SU-DHL-6 (cell line): ENCODE measurements at regions not wholly inside any gene's neighbourhood (a gene's known extent, or its start where the extent isn't known, plus 50 kb on each side); places are given as distances from the start of the nearest gene placed in this dataset.

Experiments
- H2AFZ ChIP-seq: fragments of 200-600 bp; sonication (generic); 2 replicates; pipeline ENCODE4 v1.6.1; 2014; ENCODE audit warnings: low read depth, mild to moderate bottlenecking, moderate library complexity, mixed read lengths, antibody characterized with exemption, low read length; ENCODE audit not compliant: severe bottlenecking
- H3F3A ChIP-seq: fragments of 200-600 bp; shearing (Covaris generic); 2 replicates; pipeline ENCODE4 v1.6.0; 2016; ENCODE audit warnings: antibody characterized with exemption, mild to moderate bottlenecking; ENCODE audit not compliant: insufficient read depth
- H3K27ac ChIP-seq: fragments of 200-600 bp; sonication (generic); 2 replicates; pipeline ENCODE4 v1.5.1; 2016; ENCODE audit warnings: low read depth, mild to moderate bottlenecking, low read length, moderate library complexity, mixed read lengths
- H3K27me3 ChIP-seq: fragments of 200-600 bp; sonication (generic), shearing (Covaris generic); 2 replicates; pipeline ENCODE4 v1.6.0; 2014; ENCODE audit warnings: mild to moderate bottlenecking, low read length
- H3K36me3 ChIP-seq: fragments of 200-600 bp; sonication (generic); 2 replicates; pipeline ENCODE4 v1.6.1; 2014; ENCODE audit warnings: mild to moderate bottlenecking, low read length, mixed read lengths
- H3K4me2 ChIP-seq: fragments of 300-600, 200-600 bp; shearing (Covaris generic), sonication (generic); 2 replicates; pipeline ENCODE4 v1.6.0; 2014; ENCODE audit warnings: low read length, low read depth, mild to moderate bottlenecking; ENCODE audit not compliant: poor library complexity, severe bottlenecking
- H3K4me3 ChIP-seq: fragments of 200-600 bp; sonication (generic); 2 replicates; pipeline ENCODE4 v1.5.1; 2014; ENCODE audit warnings: antibody characterized with exemption, low read length, mild to moderate bottlenecking, mixed read lengths; ENCODE audit not compliant: insufficient read depth, poor library complexity, severe bottlenecking
- H3K79me2 ChIP-seq: fragments of 200-600 bp; sonication (generic); 2 replicates; pipeline ENCODE4 v1.6.1; 2014; ENCODE audit warnings: mild to moderate bottlenecking, low read length, moderate library complexity; ENCODE audit not compliant: insufficient read depth
- H3K9ac ChIP-seq: fragments of 200-600 bp; sonication (generic); 2 replicates; pipeline ENCODE4 v1.7.0; 2014; ENCODE audit warnings: mild to moderate bottlenecking, low read length
- H3K9me2 ChIP-seq: fragments of 200-600 bp; sonication (generic); replicated peaks from 2 replicates; pipeline ENCODE4 v1.6.1; 2014; ENCODE audit warnings: low read length; ENCODE audit not compliant: insufficient read depth
- H3K9me3 ChIP-seq: fragments of 200-600 bp; sonication (generic); 2 replicates; pipeline ENCODE4 v1.6.1; 2014; ENCODE audit warnings: low read length, mixed read lengths; ENCODE audit not compliant: insufficient read depth
- H4K20me1 ChIP-seq: fragments of 200-600 bp; sonication (generic); 2 replicates; pipeline ENCODE4 v1.6.1; 2014; ENCODE audit warnings: low read depth, mild to moderate bottlenecking, antibody characterized with exemption, low read length, moderate library complexity, mixed read lengths
- EZH2phosphoT487 ChIP-seq: fragments of 200-600 bp; sonication (generic), shearing (Covaris generic); conservative IDR thresholded peaks from 2 replicates; pipeline ENCODE4 v1.6.1; 2018; ENCODE audit warnings: mild to moderate bottlenecking, antibody characterized with exemption, low read length, moderate library complexity, mixed read lengths
- TF ChIP-seq, protein P1 (sequence below): fragments of 200-600 bp; sonication (generic); IDR thresholded peaks from one replicate; pipeline ENCODE4 v1.5.1; 2017; ENCODE audit warnings: antibody characterized with exemption, mild to moderate bottlenecking, low read length, moderate library complexity; ENCODE audit not compliant: insufficient read depth, poor library complexity, severe bottlenecking

DNA sequence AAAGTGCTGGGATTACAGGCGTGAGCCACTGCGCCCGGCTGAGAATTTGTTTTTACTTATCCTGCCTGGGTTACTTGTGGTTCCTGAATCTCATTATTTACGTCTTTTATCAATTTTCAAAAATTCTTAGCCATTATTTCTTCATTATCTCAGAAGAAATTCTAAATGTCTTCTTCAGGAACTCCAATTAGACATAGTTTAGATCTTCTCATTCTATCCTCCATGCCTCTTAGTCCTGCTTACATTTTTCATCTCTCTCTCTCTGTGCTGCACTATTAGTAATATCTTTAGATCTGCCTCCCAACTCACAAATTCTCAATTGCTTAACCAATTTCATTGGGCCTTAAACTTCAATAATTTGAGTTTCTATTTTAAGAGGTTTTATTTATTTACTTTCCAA lies 124.4 kb upstream of the MRPS22 start:
- TF ChIP-seq, protein P1, sequence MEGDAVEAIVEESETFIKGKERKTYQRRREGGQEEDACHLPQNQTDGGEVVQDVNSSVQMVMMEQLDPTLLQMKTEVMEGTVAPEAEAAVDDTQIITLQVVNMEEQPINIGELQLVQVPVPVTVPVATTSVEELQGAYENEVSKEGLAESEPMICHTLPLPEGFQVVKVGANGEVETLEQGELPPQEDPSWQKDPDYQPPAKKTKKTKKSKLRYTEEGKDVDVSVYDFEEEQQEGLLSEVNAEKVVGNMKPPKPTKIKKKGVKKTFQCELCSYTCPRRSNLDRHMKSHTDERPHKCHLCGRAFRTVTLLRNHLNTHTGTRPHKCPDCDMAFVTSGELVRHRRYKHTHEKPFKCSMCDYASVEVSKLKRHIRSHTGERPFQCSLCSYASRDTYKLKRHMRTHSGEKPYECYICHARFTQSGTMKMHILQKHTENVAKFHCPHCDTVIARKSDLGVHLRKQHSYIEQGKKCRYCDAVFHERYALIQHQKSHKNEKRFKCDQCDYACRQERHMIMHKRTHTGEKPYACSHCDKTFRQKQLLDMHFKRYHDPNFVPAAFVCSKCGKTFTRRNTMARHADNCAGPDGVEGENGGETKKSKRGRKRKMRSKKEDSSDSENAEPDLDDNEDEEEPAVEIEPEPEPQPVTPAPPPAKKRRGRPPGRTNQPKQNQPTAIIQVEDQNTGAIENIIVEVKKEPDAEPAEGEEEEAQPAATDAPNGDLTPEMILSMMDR: no peak
- TF ChIP-seq EZH2phosphoT487: no peak
- no peaks in the 10 kb centered on the region for H3K27me3 ChIP-seq
- H3K4me3 ChIP-seq: no peak overlapping the region

DNA sequence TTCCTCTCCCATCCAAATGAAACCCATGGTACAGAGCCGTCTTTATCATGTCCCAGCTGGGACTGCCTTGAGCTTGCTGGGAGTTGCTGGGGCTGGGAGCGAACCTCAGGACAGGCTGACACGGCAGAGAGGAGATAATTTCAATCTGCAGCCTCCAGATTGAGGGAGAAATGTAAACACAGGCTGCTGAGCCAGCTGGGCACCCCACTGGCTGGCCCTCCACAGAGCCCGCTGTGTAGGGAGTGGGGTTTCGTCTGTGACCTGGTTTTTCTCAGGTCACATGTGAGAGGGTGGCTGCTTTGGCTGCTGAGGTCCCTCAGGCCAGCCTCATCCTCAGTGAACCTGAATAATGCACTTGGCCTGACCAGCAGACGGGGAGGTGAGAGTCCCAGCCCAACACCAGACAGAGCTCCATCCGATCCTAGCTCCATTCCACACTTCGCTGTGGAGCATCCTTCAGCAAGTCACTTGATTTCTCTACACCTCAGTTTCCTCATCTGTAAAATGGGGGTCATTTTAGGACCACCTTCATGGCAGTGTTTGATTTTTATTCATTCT lies 121.6 kb upstream of the MRPS22 start:
- TF ChIP-seq, protein P1: no peak
- no peak for TF ChIP-seq EZH2phosphoT487
- Histone ChIP-seq H3K27me3 (no peaks in the 10 kb centered on the region), H3F3A (no peaks in the 10 kb centered on the region), H3K27ac (no peak overlapping the region), H3K4me2 (no peak overlapping the region), H3K4me3 (no peak overlapping the region), H3K9ac (no peak overlapping the region), H2AFZ (no peak overlapping the region), H3K9me2 (no peaks in the 10 kb centered on the region), H4K20me1 (no peaks in the 10 kb centered on the region), H3K79me2 (no peaks in the 10 kb centered on the region), H3K9me3 (no peaks in the 10 kb centered on the region), H3K36me3 (no peaks in the 10 kb centered on the region)

More for the DNA sequence above, 124.4 kb upstream of the MRPS22 start:
- H3K9me2 ChIP-seq: no peaks in the 10 kb centered on the region
- no peaks in the 10 kb centered on the region for H3K36me3 ChIP-seq
- H3F3A ChIP-seq: no peaks in the 10 kb centered on the region
- H4K20me1 ChIP-seq: no peaks in the 10 kb centered on the region
- no peak overlapping the region for H3K27ac ChIP-seq
- no peaks in the 10 kb centered on the region for H3K9me3 ChIP-seq
- H2AFZ ChIP-seq: no peak overlapping the region
- H3K9ac ChIP-seq: no peak overlapping the region
- H3K4me2 ChIP-seq: no peak overlapping the region
- no peaks in the 10 kb centered on the region for H3K79me2 ChIP-seq

DNA sequence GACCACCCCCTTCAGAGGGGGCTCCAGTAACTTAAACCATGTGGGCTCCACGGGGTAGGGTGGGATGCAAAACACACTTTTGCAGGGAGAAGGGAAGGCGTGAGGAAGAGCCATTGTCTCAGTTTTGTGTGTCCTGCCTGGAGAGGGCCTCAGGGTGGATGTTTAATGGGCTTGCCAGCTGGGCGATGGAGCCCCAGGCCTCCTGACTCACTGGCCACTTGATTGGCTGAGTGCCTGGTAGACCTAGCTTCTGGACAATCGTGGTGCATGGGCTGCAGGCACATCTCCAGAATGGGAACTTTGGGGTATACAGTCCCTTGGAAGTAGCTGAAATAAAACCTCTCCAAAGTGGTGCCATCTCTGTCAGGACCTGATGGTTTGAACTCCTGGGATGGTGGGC lies 118.3 kb upstream of the MRPS22 start:
- no peak overlapping the region for H2AFZ ChIP-seq
- H4K20me1 ChIP-seq: no peaks in the 10 kb centered on the region
- H3K9ac ChIP-seq: no peak overlapping the region
- no peak overlapping the region for H3K27ac ChIP-seq
- H3K27me3 ChIP-seq: no peaks in the 10 kb centered on the region
- no peaks in the 10 kb centered on the region for H3K9me3 ChIP-seq
- no peak for TF ChIP-seq EZH2phosphoT487
- TF ChIP-seq, protein P1: no peak
- H3K4me2 ChIP-seq: no peak overlapping the region
- no peak overlapping the region for H3K4me3 ChIP-seq
- no peaks in the 10 kb centered on the region for H3K79me2 ChIP-seq
- H3K9me2 ChIP-seq: no peaks in the 10 kb centered on the region
- H3F3A ChIP-seq: no peaks in the 10 kb centered on the region
- H3K36me3 ChIP-seq: no peaks in the 10 kb centered on the region
